ENCODE measurements at regions not wholly inside any gene's neighbourhood (a gene's known extent, or its start where the extent isn't known, plus 50 kb on each side); places are given as distances from the start of the nearest gene placed in this dataset.

DNA sequence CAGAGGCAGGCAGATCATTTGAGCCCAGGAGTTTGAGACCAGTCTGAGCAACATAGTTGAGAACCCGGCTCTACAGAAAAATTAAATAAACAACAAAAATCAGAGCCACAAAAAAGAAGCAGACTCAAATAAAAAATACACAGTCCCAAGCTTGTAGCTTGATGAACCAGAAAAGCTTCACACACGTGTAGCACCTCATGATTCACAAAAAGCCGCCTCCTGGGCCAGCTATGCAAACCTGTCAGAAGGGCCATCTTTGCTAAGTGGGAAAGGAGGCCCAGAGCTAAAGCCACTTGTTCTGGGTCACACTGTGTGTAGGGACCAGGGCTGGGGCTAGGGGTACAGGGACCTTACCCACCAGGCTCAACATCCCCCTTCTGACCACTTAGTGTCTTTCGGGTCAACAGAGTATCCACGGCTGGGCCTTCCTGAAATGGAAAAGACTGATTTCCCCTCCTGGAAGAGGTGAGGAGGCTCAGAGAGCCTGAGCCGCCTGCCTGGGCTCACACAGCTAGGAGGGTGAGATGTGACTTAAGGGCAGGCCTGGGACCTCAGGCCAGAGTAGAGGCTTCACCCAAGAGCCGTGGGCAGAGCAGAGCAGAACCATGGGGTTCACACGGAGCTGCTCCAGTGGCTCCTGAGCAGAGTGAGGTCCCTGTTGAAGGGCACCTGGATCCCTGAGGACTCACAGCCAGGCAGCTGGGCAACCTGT is 269.6 kb downstream of the PARN start:
- DNase-seq, result no peak

DNA sequence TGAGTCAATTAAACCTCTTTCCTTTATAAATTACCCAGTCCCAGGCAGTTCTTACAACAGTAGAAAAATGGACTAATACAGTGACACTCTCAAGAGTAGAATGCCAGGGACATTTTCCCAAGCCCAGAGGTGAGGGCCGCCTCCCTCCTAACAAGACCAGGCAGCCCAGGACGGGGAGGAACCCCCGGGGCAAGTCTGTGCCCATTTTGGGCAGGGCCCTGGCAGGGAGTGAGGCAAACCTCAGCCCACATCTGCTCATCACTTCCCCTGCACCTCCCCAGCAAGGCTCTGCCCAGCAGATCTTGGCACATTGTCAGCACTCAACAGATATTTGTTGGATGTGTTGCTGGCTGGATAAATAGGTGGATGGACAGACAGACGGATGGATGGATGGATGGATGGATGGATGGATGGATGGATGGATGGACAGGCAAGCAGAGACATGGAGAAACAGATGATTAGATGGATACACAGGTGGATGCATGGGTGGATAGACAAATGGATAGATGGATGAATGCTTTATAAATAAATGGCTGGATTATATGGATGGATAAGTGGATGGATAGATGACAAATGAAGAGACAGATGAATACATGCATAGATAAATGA is 271.3 kb downstream of the PARN start:
- no peak for DNase-seq

DNA sequence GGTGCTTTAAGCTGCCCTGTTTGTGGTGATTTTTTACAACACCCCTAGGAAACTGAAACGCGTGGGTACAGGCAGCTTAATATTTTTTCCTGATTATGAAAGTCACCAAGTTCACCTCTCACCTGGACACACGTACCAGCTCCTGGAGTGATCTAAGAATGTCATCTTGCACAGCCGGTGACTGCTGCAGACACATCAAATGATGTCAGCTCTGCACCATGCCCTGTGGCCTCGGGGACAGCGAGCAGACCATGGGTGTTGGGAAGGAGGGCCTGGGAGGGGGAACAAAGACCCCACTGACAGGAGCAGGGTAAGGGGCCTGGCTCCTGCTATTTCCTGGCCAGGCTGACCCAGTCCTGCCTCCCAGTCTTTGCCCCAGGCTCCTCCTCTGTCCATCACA is 272.7 kb downstream of the PARN start:
- DNase-seq, result no peak

DNA sequence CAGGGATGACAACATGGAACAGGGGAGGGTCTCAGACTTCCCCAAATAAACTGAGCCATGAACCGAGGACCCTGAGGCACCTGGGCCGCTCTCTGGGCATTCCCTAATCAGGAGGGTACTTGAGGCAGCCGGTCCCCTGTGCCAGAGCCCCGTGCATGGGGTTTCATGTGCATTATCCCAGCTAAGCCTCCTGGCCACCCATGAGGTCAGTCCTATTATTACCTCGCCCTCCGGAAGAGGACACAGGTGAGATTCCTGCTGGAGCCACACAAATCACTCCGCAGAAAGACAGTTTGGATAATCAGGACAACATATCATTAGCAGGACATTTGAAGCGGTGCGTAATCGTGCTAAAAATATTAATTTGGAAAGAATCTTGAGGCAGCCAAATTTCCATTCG is 274.0 kb downstream of the PARN start:
- no peak for DNase-seq

DNA sequence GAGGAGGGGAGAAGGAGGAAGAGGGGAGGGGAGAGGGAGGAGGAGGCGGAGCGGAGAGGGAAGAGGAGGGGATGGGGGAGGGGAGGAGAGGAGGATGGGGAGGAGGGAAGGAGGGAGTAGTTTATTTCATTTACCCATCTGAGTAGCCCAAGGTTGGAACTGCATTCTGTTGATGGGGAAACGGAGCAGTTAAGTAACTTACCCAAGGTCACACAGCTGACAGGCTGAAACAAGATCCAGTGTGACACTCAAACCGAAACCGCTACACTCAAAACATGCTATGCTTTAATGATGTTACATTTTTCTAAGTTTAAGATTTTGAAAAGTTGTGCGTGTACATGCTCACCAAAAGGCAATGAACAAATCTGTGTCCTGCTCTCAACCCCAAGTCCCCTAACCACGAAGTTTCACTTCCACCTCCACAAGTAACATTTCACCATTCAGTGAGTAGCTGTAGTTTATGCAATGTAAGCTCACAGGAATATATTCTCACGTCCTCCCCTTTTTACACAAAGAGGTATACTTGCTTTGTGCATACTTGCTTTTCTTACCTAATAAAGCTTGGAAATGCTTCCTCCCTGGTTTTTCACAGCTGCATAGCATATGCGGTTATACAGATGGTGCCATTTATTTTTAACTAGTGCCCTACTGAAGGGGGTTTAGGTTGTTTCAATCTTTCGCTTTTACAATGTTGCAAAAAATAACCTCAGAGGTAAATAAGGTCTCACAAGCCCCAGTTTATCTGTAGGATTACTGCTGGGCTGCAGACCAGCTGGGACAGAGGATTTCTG is 275.3 kb downstream of the PARN start:
- no peak for DNase-seq

DNA sequence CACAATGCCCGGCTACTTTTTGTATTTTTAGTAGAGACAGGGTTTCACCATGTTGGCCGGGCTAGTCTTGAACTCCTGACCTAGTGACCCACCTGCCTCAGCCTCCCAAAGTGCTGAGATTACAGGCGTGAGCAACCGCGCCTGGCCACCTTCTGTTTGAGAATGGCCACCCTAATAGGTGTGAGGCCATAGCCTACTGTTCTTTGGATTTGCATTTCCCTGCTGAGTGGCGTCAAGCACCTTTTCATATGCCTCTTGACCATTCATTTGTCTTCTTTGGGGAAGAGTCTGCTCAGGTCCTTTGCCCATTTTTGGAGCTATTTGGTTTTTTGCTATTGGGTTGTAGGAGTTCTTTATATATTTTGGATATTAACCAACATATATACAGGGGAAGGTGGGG is 276.7 kb downstream of the PARN start:
- no peak for DNase-seq

DNA sequence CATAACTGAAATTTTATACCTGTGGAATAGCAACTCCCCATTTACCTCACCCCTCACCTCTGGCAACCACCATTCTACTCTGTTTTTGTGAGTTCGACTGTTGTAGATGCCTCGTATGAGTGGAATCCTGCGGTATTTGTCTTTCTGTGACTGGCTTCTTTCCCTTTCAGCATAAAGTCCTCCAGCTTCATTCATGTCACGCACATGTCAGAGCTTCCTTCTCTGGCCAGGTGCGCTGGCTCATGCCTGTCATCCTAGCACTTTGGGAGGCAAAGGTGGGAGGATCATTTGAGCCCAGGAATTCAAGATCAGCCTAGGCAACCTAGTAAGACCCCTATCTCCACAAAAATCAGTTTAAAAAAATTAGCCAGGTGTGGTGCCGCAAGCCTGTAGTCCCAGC is 278.4 kb downstream of the PARN start:
- no peak for DNase-seq

DNA sequence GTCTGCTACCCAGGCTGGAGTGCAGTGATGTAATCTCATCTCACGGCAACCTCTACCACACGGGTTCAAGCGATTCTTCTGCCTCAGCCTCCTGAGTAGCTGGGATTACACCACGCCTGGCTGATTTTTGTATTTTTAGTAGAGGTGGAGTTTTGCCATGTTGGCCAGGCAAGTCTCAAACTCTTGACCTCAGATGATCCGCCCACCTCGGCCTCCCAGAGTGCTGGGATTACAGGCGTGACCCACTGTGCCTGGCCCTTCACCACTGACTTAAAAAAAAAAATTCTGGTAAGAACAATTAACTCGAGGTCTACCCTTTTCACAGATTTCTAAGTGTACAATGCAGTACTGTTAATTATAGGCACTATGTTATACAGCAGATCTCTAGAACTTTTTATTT is 279.4 kb downstream of the PARN start:
- DNase-seq, result no peak

DNA sequence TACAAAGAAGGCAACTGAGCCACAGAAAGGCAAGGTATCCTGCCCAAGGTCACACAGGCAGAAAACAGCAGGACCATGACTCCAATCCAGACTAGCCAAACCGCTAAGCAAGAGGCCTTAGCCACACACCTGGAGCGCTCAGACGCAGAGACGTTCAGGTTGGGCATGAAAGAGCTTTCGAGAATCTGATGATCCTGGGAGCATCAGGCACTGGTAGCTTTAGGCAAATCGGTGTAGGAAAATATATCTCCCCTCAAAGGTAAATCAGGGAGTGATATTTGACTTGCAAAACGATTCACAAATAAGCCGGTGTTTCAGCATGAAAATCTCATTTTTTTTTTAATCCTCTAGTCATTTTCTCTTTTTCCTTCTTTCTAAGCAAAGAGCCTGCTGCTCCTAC is 279.0 kb downstream of the MRTFB start:
- no peak for DNase-seq

DNA sequence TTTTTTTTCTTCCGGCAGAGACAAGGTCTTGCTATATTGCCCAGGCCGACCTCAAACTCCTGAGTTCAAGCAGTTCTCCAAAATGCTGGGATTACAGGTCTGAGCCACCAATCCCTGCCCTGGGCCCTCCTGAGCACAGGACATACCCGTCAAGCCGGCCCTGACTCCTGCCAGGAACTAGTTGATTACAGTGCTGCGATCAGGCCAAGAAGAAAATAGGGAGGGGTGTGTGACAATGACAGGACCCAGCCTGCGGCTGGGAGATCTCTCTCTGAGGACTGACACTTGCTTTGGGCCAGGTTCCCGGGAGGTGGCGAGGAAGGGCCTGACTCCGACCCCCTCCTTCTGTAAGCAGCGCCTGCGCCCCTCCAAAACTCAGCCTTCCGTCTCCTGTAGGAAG is 276.6 kb downstream of the MRTFB start:
- no peak for DNase-seq

DNA sequence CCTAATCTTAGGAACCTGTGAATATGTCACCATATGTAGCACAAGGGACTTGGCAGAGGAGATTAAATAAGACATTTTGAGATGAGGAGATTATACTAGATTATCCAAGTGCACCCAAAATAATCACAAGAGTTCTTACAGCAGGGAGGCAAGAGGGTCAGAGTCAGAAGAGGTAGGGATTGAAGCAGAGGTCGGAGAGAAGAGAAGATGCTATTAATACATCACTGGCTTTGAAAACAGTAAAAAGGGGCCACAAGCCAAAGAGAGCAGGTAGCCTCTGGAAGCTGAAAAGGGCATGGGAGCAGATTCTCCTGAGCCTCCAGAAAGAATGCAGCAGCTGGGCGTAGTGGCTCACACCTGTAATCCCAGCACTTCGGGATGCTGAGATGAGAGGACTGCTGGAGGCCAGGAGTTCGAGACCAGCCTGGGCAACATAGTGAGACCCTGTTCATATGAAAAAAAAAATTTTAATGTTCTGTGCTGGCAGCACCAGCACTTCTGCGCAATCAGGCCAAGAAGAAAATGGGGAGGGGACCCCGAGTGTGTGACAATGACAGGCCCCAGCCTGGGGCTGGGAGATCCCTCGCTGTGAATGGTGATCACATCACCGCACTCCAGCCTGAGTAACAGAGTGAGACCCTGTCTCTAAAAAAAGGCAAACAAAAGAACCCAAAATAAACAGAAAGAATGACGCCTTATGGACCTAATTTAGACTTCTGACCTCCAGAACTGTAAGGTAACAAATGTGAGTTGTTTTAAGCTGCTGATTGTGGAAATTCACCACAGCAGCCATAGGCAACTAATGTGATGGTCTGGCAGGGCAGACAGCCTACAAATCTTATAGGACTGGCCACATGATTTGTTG is 275.4 kb downstream of the MRTFB start:
- no peak for DNase-seq

DNA sequence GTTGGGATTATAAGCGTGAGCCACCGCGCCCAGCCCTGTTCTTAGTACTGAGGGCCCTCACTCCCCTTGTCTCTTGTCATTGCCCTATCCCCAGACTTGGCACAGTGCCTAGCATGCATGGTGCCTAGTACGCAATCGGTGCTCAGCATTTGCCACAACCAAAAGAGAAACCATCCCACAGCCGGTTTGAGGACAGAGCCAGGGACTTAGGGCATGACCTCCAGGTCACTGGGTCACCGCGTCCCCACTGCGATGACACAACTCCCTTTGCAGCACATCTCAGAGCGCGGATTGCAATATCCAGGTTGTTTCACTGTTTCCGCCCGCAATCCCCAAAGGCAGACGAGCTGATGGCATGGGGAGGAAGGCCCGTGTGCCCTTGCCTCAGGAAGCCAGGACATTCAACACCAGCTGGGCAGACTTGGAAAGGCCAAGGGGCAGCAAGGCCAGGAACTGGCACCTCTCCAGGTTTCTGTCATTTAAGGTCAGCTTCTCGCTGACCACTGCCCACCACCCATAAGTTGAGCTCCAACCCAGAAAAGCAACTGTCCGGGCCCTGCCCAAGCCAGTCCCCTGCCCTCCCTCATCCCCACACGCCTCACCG is 274.5 kb downstream of the MRTFB start:
- no peak for DNase-seq

DNA sequence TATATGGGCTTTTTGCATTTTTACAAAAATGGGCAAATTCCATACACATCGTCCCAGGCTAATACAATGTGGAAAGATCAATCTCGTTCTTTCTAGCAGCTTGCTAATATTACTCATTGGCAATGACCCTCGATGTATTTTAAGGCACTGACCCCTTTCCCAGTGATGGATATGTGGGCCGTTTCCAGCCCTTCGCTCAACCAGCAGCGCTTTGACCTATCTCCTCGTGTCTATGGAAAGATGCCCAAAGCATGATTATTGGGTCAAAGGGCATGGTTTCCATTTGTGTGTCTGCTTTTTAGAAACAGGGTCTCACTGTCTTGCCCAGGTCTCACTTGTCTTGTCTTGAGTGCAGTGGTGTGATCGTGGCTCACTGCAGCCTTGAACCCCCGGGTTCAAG is 273.8 kb downstream of the MRTFB start:
- no peak for DNase-seq

DNA sequence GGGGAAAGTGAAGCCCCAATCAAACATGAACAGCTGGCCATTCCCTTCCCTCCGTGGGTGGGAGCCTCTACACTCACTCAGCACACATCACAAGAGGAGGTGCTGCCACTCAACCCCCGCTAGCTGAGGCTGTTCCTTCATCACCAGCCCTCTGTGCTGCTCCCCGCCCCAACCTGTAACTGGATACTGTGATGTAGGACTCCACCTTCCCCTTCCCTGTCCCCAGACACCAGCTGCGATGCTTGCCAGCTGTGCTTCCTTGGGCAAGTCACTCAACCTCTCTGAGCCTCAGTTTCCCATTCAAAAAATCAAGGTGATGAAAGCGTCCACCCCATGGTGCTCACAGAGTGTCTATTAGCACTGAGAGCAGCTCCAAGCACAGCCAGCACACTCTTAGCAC is 273.2 kb downstream of the MRTFB start:
- no peak for DNase-seq

DNA sequence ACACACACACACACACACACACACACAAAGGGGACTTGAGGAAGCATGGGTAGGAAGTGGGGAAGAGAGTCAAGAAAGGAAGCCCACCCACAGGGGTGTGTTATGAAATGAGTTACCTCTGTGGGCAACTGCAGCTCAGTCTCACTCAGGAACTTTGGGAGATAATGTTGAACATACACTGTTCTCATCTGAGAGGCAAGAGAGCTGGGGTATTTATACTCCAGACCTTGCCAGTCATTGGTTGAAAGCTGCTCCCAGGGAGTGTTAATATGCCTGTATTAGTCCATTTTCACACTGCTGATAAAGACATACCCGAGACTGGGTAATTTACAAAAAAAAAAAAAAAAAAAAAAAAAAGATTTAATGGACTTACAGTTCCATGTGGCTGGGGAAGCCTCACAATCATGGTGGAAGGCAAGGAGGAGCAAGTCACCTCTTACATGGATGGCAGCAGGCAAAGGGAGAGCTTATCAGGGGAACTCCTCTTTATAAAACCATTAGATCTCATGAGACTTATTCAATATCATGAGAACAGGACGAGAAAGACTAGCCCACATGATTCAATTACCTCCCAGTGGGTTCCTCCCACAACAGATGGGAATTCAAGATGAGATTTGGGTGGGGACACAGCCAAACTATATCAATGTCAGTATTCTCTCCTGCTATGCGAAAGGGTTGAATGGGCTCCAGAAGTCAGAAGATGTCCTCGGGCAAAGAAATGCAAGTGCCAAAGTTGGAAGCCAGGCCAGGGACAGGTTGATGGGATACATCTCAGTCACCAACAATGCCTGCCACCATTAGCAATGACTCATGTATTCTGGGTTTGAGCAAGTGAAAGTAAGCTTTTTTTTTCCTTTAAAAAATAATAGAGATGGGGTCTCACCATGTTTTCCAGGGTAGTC is 270.5 kb downstream of the MRTFB start:
- no peak for DNase-seq

DNA sequence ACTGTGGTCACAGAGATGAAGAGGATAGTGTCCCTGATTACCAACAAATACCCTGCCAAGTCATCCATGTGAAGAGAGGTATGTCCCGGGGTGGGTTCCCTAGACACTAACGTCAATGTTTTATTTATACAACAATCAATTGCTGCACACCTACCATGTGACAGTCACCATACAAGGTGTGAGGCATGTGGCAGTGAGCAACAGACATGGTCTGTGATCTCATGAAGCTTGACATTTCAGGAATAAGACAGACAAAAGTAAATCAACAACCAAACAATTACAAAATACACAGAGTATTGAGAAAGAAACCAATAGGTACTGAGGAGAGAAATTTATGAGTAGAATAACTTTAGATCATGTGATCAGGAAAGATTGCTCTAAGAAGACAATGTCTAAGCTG is 268.6 kb downstream of the MRTFB start:
- no peak for DNase-seq

DNA sequence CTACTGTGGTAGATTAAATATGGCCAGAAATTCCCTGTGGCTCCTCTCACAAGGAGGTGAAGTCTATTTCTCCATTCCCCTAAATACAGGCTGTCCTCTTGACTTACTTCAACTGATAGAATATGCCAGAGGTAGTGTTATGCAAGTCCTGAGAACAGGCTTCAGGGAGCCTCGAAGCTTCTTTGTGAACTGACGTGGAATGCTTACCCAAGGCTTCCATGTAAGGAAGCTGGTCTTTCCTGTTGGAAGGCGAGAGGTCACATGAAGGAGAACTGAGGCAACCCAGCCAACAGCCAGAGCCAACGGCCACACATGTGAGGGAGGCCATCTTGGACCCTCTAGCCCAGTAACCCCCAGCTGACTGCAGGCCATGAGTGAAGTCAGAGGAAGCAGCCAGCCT is 267.9 kb downstream of the MRTFB start:
- no peak for DNase-seq

DNA sequence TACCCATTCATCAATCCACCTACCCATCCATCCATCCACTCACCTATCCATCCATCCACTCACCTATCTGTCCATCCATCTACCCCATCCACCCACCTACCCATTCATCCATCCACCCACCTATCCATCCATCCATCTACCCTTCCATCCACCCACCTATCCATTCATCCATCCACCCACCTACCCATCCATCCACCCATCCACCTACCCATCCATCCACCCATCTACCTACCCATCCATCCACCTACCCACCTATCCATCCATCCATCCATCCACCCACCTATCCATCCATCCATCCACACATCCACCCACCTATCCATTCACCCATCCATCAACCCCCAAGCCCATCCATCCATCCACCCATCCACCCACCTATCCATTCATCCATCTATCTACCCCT is 267.1 kb downstream of the MRTFB start:
- no peak for DNase-seq

DNA sequence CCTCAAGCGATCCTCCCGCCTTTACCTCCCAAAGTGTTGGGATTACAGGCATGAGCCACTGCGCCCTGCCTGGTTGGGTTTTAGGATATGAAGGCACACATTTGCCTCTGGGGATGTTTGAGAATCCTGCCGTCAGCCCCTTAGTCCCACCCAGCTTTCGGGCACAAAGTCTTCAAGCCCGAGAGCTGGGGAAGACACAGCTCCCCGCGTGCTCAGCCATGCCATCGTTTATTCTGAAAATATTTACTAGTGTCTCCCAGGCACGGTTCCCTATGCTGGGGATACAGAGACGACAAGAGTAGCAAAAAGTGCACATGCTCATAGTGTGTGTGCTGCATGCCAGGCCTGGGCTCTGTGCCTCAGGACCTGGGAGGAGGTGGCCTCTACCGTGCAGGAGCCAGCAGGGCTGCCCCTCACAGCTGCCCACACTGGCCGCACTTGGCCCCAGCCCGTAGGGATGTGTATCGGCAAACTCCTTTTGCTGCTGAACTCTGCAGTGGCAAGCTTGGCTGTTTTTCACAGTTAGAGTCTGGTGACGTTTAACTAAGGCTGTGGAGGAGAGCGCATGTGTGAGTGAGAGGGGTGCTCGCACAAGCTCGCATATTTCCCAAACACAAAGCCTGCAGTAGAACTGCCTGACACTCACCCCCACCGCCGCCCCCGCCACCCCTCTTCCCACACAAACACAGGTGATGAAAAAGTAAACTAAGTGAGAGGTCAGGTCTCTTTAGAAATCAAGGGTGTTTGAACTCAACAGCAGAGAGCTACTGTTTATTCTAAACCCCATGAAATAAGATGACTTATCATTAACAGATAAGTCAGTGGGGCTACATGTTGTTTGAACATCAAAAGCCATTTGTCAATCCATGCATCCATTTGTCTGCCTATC is 266.4 kb downstream of the MRTFB start:
- no peak for DNase-seq

DNA sequence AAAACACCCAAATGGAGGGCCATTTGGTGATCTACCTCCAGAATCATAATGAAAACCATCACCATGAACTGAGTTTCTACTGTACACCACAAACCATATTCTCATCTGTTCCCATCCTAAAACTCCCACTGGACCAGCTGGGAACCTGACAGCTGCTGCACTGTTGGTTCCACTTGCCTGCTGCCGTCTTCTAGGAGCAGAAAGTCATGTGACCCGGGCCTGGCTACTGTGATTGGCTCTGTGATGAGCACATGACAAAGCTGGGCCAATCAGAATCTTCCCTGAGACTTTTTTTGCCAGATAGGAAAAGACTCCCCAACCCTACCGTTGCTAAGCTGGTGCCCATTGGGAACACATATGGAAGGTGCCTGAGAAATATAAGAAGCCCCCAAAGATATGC is 264.2 kb downstream of the MRTFB start:
- DNase-seq, result no peak
